Esophagus muscularis mucosa (tissue), 4 donors: ENCODE measurements at regions not wholly inside any gene's neighbourhood (a gene's known extent, or its start where the extent isn't known, plus 50 kb on each side); places are given as distances from the start of the nearest gene placed in this dataset.

ENCODE experiments used
- DNase-seq: peaks from one replicate; pipeline ENCODE4 v3.0.0-alpha.2; 2017; ENCODE audit errors: extremely low spot score
- H3K27ac ChIP-seq, 4 donors: fragments of 200-600 bp; sonication (generic); replicated peaks in 1 of 4; 1 replicate in 3 of 4; 2 replicates in 1 of 4; pipeline ENCODE4 v1.5.1; 2016 to 2019; ENCODE audit warnings: mild to moderate bottlenecking in 1 of 4
- H3K27me3 ChIP-seq, 4 donors: fragments of 200-600 bp; sonication (generic); one replicate each; pipeline versions ENCODE4 v1.5.1 to v1.6.0; 2016 to 2019
- H3K36me3 ChIP-seq, 4 donors: fragments of 200-600 bp; sonication (generic); one replicate each; pipeline ENCODE4 v1.5.1; 2016 to 2019
- H3K4me1 ChIP-seq, 4 donors: fragments of 200-600 bp; sonication (generic); one replicate each; pipeline ENCODE4 v1.5.1; 2016 to 2019
- H3K4me3 ChIP-seq, 4 donors: fragments of 200-600 bp; sonication (generic); 1 replicate in 2 of 4; 2 replicates in 2 of 4; pipeline ENCODE4 v1.5.1; 2016 to 2019; ENCODE audit warnings: mild to moderate bottlenecking in 4 of 4, moderate library complexity in 1 of 4
- H3K9me3 ChIP-seq, 4 donors: fragments of 200-600 bp; sonication (generic); 1 replicate in 3 of 4; 2 replicates in 1 of 4; pipeline ENCODE4 v1.5.1; 2016 to 2019
- CTCF ChIP-seq, 3 experiments: fragments of 200-600 bp in 2 of 3; fragments of 450-650 bp in 1 of 3; sonication (generic) in 2 of 3; IDR thresholded peaks; one replicate each; pipeline ENCODE4 v1.5.1; 2017 to 2019; ENCODE audit warnings: antibody characterized with exemption in 3 of 3, mild to moderate bottlenecking in 2 of 3, moderate library complexity in 1 of 3
- EP300 ChIP-seq: sonication (generic); formaldehyde crosslinking; IDR thresholded peaks from one replicate; pipeline ENCODE4 v1.6.1; 2017; ENCODE audit warnings: antibody characterized with exemption
- POLR2A ChIP-seq: fragments of 450-650 bp; IDR thresholded peaks from one replicate; pipeline ENCODE4 v1.6.1; 2017; ENCODE audit warnings: antibody characterized with exemption, moderate library complexity, mild to moderate bottlenecking, low read depth
- POLR2AphosphoS5 ChIP-seq, 2 donors: sonication (generic); formaldehyde crosslinking; IDR thresholded peaks; one replicate each; pipeline ENCODE4 v1.6.1; 2017; ENCODE audit warnings: antibody characterized with exemption in 2 of 2
- WGBS: methylation state at CpG from one replicate; pipeline ENCODE4 v1.1.5; 2018; 5-methylcytosine and 5-hydroxymethylcytosine counted together
- intact Hi-C: fragments of 100-400 bp; cut with DNase I; formaldehyde crosslinking; loops from one replicate; pipeline ENCODE4 v1.15.1; 2023

- Histone ChIP-seq H3K27me3 (peaks cover 0 to 33% (median 0%) of the 10 kb centered on the region in 4 donors), H3K4me3 (no peak overlapping the region), H3K4me1 (no peaks in the 10 kb centered on the region), H3K9me3 (peaks cover 0 to 41% (median 12%) of the 10 kb centered on the region in 4 donors), H3K36me3 (no peaks in the 10 kb centered on the region), H3K27ac (no peak overlapping the region)
- intact Hi-C loops: no loop called here
- 84% methylated on average over 14 of the region's 18 CpGs for WGBS
- no peak for DNase-seq
- TF ChIP-seq POLR2A (no peak), CTCF (IDR thresholded peaks at IDR 0.05) (no peak), POLR2AphosphoS5 (IDR thresholded peaks at IDR 0.05) (no peak), EP300 (no peak)
Measured at GRCh38 chr22:49613511-49614270, 214.0 kb downstream of the BRD1 start.

GRCh38 chr22:49613108-49613507 is 214.6 kb downstream of the BRD1 start:
- 95% methylated on average over 5 of the region's 5 CpGs for WGBS
- Histone ChIP-seq H3K4me1 (no peaks in the 10 kb centered on the region), H3K9me3 (peaks cover 0 to 41% (median 12%) of the 10 kb centered on the region in 4 donors), H3K27me3 (peaks cover 0 to 28% (median 0%) of the 10 kb centered on the region in 4 donors), H3K27ac (no peak overlapping the region), H3K36me3 (no peaks in the 10 kb centered on the region), H3K4me3 (no peak overlapping the region)
- no peak for DNase-seq
- TF ChIP-seq CTCF (IDR thresholded peaks at IDR 0.05): no peak
- no peak for TF ChIP-seq POLR2AphosphoS5 (IDR thresholded peaks at IDR 0.05)
- TF ChIP-seq POLR2A: no peak
- TF ChIP-seq EP300: no peak
- intact Hi-C loops: no loop called here

- Histone ChIP-seq H3K4me3 (no peak overlapping the region), H3K27me3 (peaks cover 0 to 15% (median 0%) of the 10 kb centered on the region in 4 donors), H3K9me3 (peaks cover 0 to 47% (median 28%) of the 10 kb centered on the region in 4 donors), H3K27ac (no peak overlapping the region), H3K4me1 (no peaks in the 10 kb centered on the region), H3K36me3 (no peaks in the 10 kb centered on the region)
- no peak for DNase-seq
- intact Hi-C loops: no loop called here
- TF ChIP-seq POLR2AphosphoS5 (IDR thresholded peaks at IDR 0.05): no peak
- TF ChIP-seq POLR2A: no peak
- no peak for TF ChIP-seq EP300
- no peak for TF ChIP-seq CTCF (IDR thresholded peaks at IDR 0.05)
- WGBS: 88% methylated on average over 19 of the region's 24 CpGs
Measured at GRCh38 chr22:49609207-49609876, 218.3 kb downstream of the BRD1 start.

- Histone ChIP-seq H3K4me3 (no peak overlapping the region), H3K9me3 (peaks cover 0 to 46% (median 29%) of the 10 kb centered on the region in 4 donors), H3K27ac (no peak overlapping the region), H3K4me1 (no peaks in the 10 kb centered on the region), H3K36me3 (no peaks in the 10 kb centered on the region), H3K27me3 (peaks cover 0 to 9% (median 0%) of the 10 kb centered on the region in 4 donors)
- no peak for DNase-seq
- 90% methylated on average over 13 of the region's 14 CpGs for WGBS
- intact Hi-C loops: no loop called here
- no peak for TF ChIP-seq POLR2A
- TF ChIP-seq EP300: no peak
- TF ChIP-seq CTCF (IDR thresholded peaks at IDR 0.05): no peak
- TF ChIP-seq POLR2AphosphoS5 (IDR thresholded peaks at IDR 0.05): no peak
Measured at GRCh38 chr22:49608660-49609059, 219.0 kb downstream of the BRD1 start.
